HepG2 (cell line): ENCODE measurements at regions not wholly inside any gene's neighbourhood (a gene's known extent, or its start where the extent isn't known, plus 50 kb on each side); places are given as distances from the start of the nearest gene placed in this dataset.

Experiments used
- ATAC-seq: fragments of 200-7000 bp; cut with Tn5 transposase; 3 replicates; pipeline ENCODE4 v1.9.1; 2020; ENCODE audit warnings: mild to moderate bottlenecking, moderate library complexity
- BruUV-seq: library from RNA; stranded (reverse); fragments of 400-500 nt; replicated peaks from 2 replicates; lab custom pipeline; 2021; lab: Mats Ljungman, UMichigan
- CTCF ChIA-PET: fragments of 300-600 bp; formaldehyde crosslinking; extraction: SDS; loops from one replicate; lab custom pipeline; 2021; ENCODE audit warnings: low total read pairs, inconsistent platforms, low intra/inter-chr PET ratio; lab: Yijun Ruan, JAX
- POLR2A ChIA-PET: fragments of 350-600 bp; sonication (Branson Sonifier 250); formaldehyde crosslinking; loops from one replicate; lab custom pipeline; 2020; ENCODE audit warnings: antibody characterized with exemption, inconsistent platforms; lab: Yijun Ruan, JAX
- DNase-seq: peaks from one replicate; pipeline ENCODE4 v3.0.0-alpha.2; 2015; ENCODE audit warnings: low spot score
- FAIRE-seq: peaks from 3 replicates; lab custom pipeline; 2011; peaks lifted over from hg19 to GRCh38; lab: Jason Lieb, UNC
- H2AFZ ChIP-seq: one replicate; pipeline ENCODE4 v1.6.1; 2011; ENCODE audit warnings: low read length, inconsistent platforms
- H3K27ac ChIP-seq: fragments of 300-600 bp; 3 replicates; pipeline ENCODE4 v1.8.0; 2011; ENCODE audit warnings: mixed run types, mild to moderate bottlenecking, mixed read lengths, low read length, inconsistent platforms; ENCODE audit not compliant: insufficient read depth; ENCODE audit errors: extremely low read length
- H3K27me3 ChIP-seq, 2 experiments: fragments of 200-600 bp in 1 of 2; 2 replicates in 1 of 2; 3 replicates in 1 of 2; pipeline versions ENCODE4 v1.6.0 to v1.8.0; 2011; ENCODE audit warnings: low read length in 2 of 2, mild to moderate bottlenecking in 2 of 2, moderate library complexity in 2 of 2, inconsistent platforms in 1 of 2; ENCODE audit not compliant: insufficient read depth in 2 of 2, control insufficient read depth in 1 of 2
- H3K36me3 ChIP-seq, 2 experiments: fragments of 200-600 bp in 1 of 2; replicated peaks in 1 of 2; 2 replicates in 1 of 2; 3 replicates in 1 of 2; pipeline versions ENCODE4 v1.5.1 to v1.8.0; 2011; ENCODE audit warnings: low read length in 2 of 2, inconsistent platforms in 1 of 2; ENCODE audit not compliant: insufficient read depth in 2 of 2, control insufficient read depth in 1 of 2
- H3K4me1 ChIP-seq: 2 replicates; pipeline ENCODE4 v1.5.1; 2012; ENCODE audit warnings: low read length, inconsistent platforms; ENCODE audit not compliant: insufficient read depth
- H3K4me2 ChIP-seq: 2 replicates; pipeline ENCODE4 v1.6.0; 2011; ENCODE audit warnings: low read depth, low read length, inconsistent platforms
- H3K4me3 ChIP-seq, 3 experiments: fragments of 200-600 bp in 1 of 3; sonication (generic), shearing (Covaris generic) in 1 of 3; replicated peaks in 1 of 3; 2 replicates each; pipeline ENCODE4 v1.5.1; 2011 to 2016; ENCODE audit warnings: low read length in 3 of 3, inconsistent platforms in 2 of 3, low read depth in 2 of 3, mild to moderate bottlenecking in 2 of 3, control low read depth in 1 of 3, mixed read lengths in 1 of 3; ENCODE audit not compliant: insufficient read depth in 1 of 3
- H3K79me2 ChIP-seq: one replicate; pipeline ENCODE4 v1.6.1; 2011; ENCODE audit warnings: low read length, inconsistent platforms; ENCODE audit not compliant: insufficient read depth
- H3K9ac ChIP-seq: 2 replicates; pipeline ENCODE4 v1.6.0; 2011; ENCODE audit warnings: mild to moderate bottlenecking, low read depth, low read length, inconsistent platforms; ENCODE audit not compliant: insufficient read depth
- H3K9me3 ChIP-seq: 2 replicates; pipeline ENCODE4 v1.5.1; 2012; ENCODE audit warnings: mild to moderate bottlenecking, low read length
- H4K20me1 ChIP-seq: 2 replicates; pipeline ENCODE4 v1.6.0; 2011; ENCODE audit warnings: inconsistent platforms, mild to moderate bottlenecking, low read length, moderate library complexity; ENCODE audit not compliant: insufficient read depth
- CC2D1A ChIP-seq: sonication (generic); formaldehyde crosslinking; IDR thresholded peaks from 2 replicates; pipeline ENCODE4 v1.8.1; 2023; ENCODE audit warnings: mild to moderate bottlenecking, missing genetic modification reagents
- ETV5 ChIP-seq: IDR thresholded peaks from 2 replicates; pipeline ENCODE4 v1.6.1; 2018; ENCODE audit warnings: missing biosample characterization, missing genetic modification reagents, inconsistent platforms, borderline replicate concordance
- FOXA3 ChIP-seq: IDR thresholded peaks from 2 replicates; pipeline ENCODE4 v1.6.1; 2016; ENCODE audit warnings: missing genetic modification reagents, missing compliant biosample characterization
- IKZF1 ChIP-seq: fragments of 450-650 bp; IDR thresholded peaks from 2 replicates; pipeline ENCODE4 v1.7.1; 2016
- MBNL3 ChIP-seq: fragments of 250-450 bp; sonication (Bioruptor Pico); conservative IDR thresholded peaks from 2 replicates; pipeline ENCODE4 v1.8.0; 2022; ENCODE audit warnings: mild to moderate bottlenecking, inconsistent platforms
- MYNN ChIP-seq: sonication (generic); formaldehyde crosslinking; IDR thresholded peaks from 2 replicates; pipeline ENCODE4 v1.4.0; 2020; ENCODE audit warnings: mild to moderate bottlenecking, low read depth, missing genetic modification reagents
- NFIC ChIP-seq: IDR thresholded peaks from 2 replicates; pipeline ENCODE4 v1.6.1; 2012; ENCODE audit warnings: mild to moderate bottlenecking, low read length, inconsistent platforms
- NFKB2 ChIP-seq: sonication (generic); formaldehyde crosslinking; IDR thresholded peaks from 2 replicates; pipeline ENCODE4 v1.4.0; 2020; ENCODE audit warnings: missing genetic modification reagents, borderline replicate concordance
- SP4 ChIP-seq: sonication (generic); formaldehyde crosslinking; IDR thresholded peaks from 2 replicates; pipeline ENCODE4 v1.8.1; 2023; ENCODE audit warnings: mild to moderate bottlenecking, missing genetic modification reagents
- SYNCRIP ChIP-seq: fragments of 200-400 bp; formaldehyde crosslinking; IDR thresholded peaks from 2 replicates; pipeline ENCODE4 v1.6.1; 2018; ENCODE audit warnings: mild to moderate bottlenecking, low read depth, low read length; ENCODE audit not compliant: insufficient read depth
- TAF15 ChIP-seq: fragments of 200-400 bp; formaldehyde crosslinking; IDR thresholded peaks from one replicate; pipeline ENCODE4 v1.6.1; 2018; ENCODE audit warnings: mild to moderate bottlenecking, low read depth, low read length; ENCODE audit not compliant: poor library complexity, severe bottlenecking
- TARDBP ChIP-seq: sonication (generic); formaldehyde crosslinking; IDR thresholded peaks from 2 replicates; pipeline ENCODE4 v1.8.0; 2022; ENCODE audit warnings: mild to moderate bottlenecking, missing genetic modification reagents
- TP53 ChIP-seq: sonication (generic); formaldehyde crosslinking; conservative IDR thresholded peaks from 2 replicates; pipeline ENCODE4 v1.4.0; 2020; ENCODE audit warnings: missing genetic modification reagents
- ZBTB20 ChIP-seq: sonication (generic); formaldehyde crosslinking; IDR thresholded peaks from 2 replicates; pipeline ENCODE4 v1.8.1; 2023; ENCODE audit warnings: missing genetic modification reagents, low read depth, mild to moderate bottlenecking, borderline replicate concordance
- ZNF230 ChIP-seq: sonication (generic); formaldehyde crosslinking; IDR thresholded peaks from 2 replicates; pipeline ENCODE4 v1.4.0; 2020; ENCODE audit warnings: mild to moderate bottlenecking, missing genetic modification reagents
- ZNF296 ChIP-seq: sonication (generic); formaldehyde crosslinking; conservative IDR thresholded peaks from 2 replicates; pipeline ENCODE4 v1.5.0; 2020; ENCODE audit warnings: mild to moderate bottlenecking, missing genetic modification reagents
- ZNF776 ChIP-seq: sonication (generic); formaldehyde crosslinking; IDR thresholded peaks from 2 replicates; pipeline ENCODE4 v1.4.0; 2020; ENCODE audit warnings: mild to moderate bottlenecking, missing genetic modification reagents
- WGBS: methylation state at CpG from one replicate; pipeline ENCODE4 v1.1.6; 2017; ENCODE audit warnings: low lambda C conversion rate; 5-methylcytosine and 5-hydroxymethylcytosine counted together
- in situ Hi-C: cut with HindIII; loops from 2 replicates; pipeline ENCODE4 v1.10.0; 2017; ENCODE audit warnings: low pct_unique_long_range_greater_than_20kb; ENCODE audit not compliant: extremely low pct_ligation_motif_present
- intact Hi-C: fragments of 100-400 bp; cut with micrococcal nuclease; formaldehyde crosslinking; loops from one replicate; pipeline ENCODE4 v1.10.0; 2022; ENCODE audit not compliant: unreplicated experiment
- TF ChIP-seq, protein P1 (sequence below): sonication (generic); formaldehyde crosslinking; IDR thresholded peaks from 2 replicates; pipeline ENCODE4 v1.4.0; 2020; ENCODE audit warnings: missing genetic modification reagents, borderline replicate concordance
- TF ChIP-seq, protein P2 (sequence below): IDR thresholded peaks from 2 replicates; pipeline ENCODE4 v1.6.1; 2016; ENCODE audit warnings: low read depth, control low read depth
- TF ChIP-seq, protein P3 (sequence below): fragments of 450-650 bp; IDR thresholded peaks from 2 replicates; pipeline ENCODE4 v1.6.1; 2017

DNA sequence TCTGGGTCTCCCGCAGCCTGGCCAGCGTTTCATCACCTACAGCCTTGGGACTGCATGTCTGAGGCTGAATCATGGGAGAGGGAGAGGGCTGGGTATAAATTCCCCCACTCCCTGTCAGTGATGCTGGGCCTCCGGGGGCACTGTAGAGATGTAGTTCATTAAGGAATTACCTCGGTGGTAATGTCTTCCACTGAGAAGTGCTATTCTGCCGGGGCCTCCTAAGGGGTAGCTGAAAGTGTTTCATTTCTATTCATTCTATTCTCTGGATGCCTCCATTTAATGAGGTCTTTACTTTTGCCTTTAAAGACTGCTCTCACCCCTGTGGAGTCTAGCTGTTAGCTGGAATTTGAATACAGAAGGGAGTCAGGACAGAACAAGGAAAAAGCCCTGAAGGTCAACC is 116.4 kb upstream of the HS3ST4 start (continued):
- TF ChIP-seq, protein P1, sequence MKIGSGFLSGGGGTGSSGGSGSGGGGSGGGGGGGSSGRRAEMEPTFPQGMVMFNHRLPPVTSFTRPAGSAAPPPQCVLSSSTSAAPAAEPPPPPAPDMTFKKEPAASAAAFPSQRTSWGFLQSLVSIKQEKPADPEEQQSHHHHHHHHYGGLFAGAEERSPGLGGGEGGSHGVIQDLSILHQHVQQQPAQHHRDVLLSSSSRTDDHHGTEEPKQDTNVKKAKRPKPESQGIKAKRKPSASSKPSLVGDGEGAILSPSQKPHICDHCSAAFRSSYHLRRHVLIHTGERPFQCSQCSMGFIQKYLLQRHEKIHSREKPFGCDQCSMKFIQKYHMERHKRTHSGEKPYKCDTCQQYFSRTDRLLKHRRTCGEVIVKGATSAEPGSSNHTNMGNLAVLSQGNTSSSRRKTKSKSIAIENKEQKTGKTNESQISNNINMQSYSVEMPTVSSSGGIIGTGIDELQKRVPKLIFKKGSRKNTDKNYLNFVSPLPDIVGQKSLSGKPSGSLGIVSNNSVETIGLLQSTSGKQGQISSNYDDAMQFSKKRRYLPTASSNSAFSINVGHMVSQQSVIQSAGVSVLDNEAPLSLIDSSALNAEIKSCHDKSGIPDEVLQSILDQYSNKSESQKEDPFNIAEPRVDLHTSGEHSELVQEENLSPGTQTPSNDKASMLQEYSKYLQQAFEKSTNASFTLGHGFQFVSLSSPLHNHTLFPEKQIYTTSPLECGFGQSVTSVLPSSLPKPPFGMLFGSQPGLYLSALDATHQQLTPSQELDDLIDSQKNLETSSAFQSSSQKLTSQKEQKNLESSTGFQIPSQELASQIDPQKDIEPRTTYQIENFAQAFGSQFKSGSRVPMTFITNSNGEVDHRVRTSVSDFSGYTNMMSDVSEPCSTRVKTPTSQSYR = no peak
- TF ChIP-seq, protein P2, sequence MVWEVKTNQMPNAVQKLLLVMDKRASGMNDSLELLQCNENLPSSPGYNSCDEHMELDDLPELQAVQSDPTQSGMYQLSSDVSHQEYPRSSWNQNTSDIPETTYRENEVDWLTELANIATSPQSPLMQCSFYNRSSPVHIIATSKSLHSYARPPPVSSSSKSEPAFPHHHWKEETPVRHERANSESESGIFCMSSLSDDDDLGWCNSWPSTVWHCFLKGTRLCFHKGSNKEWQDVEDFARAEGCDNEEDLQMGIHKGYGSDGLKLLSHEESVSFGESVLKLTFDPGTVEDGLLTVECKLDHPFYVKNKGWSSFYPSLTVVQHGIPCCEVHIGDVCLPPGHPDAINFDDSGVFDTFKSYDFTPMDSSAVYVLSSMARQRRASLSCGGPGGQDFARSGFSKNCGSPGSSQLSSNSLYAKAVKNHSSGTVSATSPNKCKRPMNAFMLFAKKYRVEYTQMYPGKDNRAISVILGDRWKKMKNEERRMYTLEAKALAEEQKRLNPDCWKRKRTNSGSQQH (CRISPR knock-in tag) = no peak
- TF ChIP-seq ZNF230 (no peak), IKZF1 (no peak), NFIC (no peak)

DNA sequence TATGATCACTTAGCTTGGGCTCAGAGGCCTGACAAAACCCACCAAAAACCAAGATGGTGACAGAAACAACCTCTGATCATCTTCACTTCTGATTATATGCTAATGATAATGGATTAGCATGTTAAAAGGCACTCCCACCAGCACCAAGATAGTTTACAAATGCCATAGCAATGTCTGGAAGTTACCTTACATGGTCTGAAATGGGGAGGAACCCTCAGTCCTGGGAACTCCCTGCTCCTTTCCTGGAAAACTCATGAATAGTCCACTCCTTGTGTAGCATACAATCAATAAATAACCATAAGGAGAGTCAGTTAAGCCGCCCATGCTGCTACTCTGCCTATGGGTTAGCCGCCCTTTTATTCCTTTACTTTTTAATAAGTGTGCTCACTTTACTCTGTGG is 120.0 kb upstream of the HS3ST4 start:
- Histone ChIP-seq H3K27me3 (peaks cover 0 to 19% of the 10 kb centered on the region in 2 experiments; a peak in 3 of 5 replicates), H3K4me2 (no peak overlapping the region), H3K79me2 (no peaks in the 10 kb centered on the region), H3K36me3 (no peaks in the 10 kb centered on the region), H3K9ac (no peak overlapping the region), H3K4me3 (no peak overlapping the region), H3K27ac (no peak overlapping the region), H4K20me1 (no peaks in the 10 kb centered on the region), H3K4me1 (no peaks in the 10 kb centered on the region), H2AFZ (no peak overlapping the region), H3K9me3 (peaks cover 13% of the 10 kb centered on the region; the same call in 1 of the 2 replicates)
- intact Hi-C loops = no loop called here
- ATAC-seq (no peak), FAIRE-seq (no peak), DNase-seq (no peak)
- no TSS peak for BruUV-seq
- 17% methylated on average over 2 of the region's 2 CpGs for WGBS
- in situ Hi-C loops = no loop called here
- ChIA-PET POLR2A (no interaction called here), CTCF (no interaction called here)
- no peak for TF ChIP-seq ZNF296 (CRISPR knock-in tag)
- no peak for TF ChIP-seq NFKB2
- no peak for TF ChIP-seq TP53 (CRISPR knock-in tag)
- no peak for TF ChIP-seq SP4 (CRISPR knock-in tag)
- no peak for TF ChIP-seq MBNL3 (CRISPR knock-in tag)
- TF ChIP-seq, protein P3, sequence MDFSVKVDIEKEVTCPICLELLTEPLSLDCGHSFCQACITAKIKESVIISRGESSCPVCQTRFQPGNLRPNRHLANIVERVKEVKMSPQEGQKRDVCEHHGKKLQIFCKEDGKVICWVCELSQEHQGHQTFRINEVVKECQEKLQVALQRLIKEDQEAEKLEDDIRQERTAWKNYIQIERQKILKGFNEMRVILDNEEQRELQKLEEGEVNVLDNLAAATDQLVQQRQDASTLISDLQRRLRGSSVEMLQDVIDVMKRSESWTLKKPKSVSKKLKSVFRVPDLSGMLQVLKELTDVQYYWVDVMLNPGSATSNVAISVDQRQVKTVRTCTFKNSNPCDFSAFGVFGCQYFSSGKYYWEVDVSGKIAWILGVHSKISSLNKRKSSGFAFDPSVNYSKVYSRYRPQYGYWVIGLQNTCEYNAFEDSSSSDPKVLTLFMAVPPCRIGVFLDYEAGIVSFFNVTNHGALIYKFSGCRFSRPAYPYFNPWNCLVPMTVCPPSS = no peak
- TF ChIP-seq CC2D1A (CRISPR knock-in tag) = no peak
- TF ChIP-seq ZBTB20 (CRISPR knock-in tag) = no peak
- no peak for TF ChIP-seq TAF15
- TF ChIP-seq ETV5 (CRISPR knock-in tag) = no peak
- TF ChIP-seq MYNN (CRISPR knock-in tag) = no peak
- TF ChIP-seq TARDBP (CRISPR knock-in tag) = no peak
- TF ChIP-seq SYNCRIP = no peak
- no peak for TF ChIP-seq ZNF776 (CRISPR knock-in tag)
- TF ChIP-seq FOXA3 (CRISPR knock-in tag) = no peak
